HEK293T (cell line): ENCODE measurements at regions not wholly inside any gene's neighbourhood (a gene's known extent, or its start where the extent isn't known, plus 50 kb on each side); places are given as distances from the start of the nearest gene placed in this dataset.

ENCODE experiments used
- ARNT ChIP-seq: fragments of 450-650 bp; IDR thresholded peaks from 2 replicates; pipeline ENCODE4 v1.6.1; 2017; ENCODE audit warnings: mild to moderate bottlenecking
- BHLHE40 ChIP-seq: fragments of 450-650 bp; IDR thresholded peaks from 2 replicates; pipeline ENCODE4 v1.6.1; 2016; ENCODE audit warnings: mild to moderate bottlenecking, moderate library complexity, borderline replicate concordance
- CTBP1 ChIP-seq: fragments of 450-650 bp; IDR thresholded peaks from 2 replicates; pipeline ENCODE4 v1.6.1; 2016; ENCODE audit warnings: borderline replicate concordance
- ELF4 ChIP-seq: fragments of 450-650 bp; IDR thresholded peaks from 2 replicates; pipeline ENCODE4 v1.6.1; 2017; ENCODE audit warnings: antibody characterized with exemption
- FOXK2 ChIP-seq: fragments of 450-650 bp; IDR thresholded peaks from 2 replicates; pipeline ENCODE4 v1.6.1; 2016; ENCODE audit warnings: mild to moderate bottlenecking
- FOXM1 ChIP-seq: fragments of 450-650 bp; IDR thresholded peaks from 2 replicates; pipeline ENCODE4 v1.6.1; 2017; ENCODE audit warnings: mild to moderate bottlenecking, borderline replicate concordance
- HDGF ChIP-seq: fragments of 450-650 bp; IDR thresholded peaks from 2 replicates; pipeline ENCODE4 v1.6.1; 2017; ENCODE audit warnings: antibody characterized with exemption, borderline replicate concordance
- L3MBTL2 ChIP-seq: fragments of 450-650 bp; conservative IDR thresholded peaks from 2 replicates; pipeline ENCODE4 v1.6.1; 2016; ENCODE audit warnings: mild to moderate bottlenecking
- NFRKB ChIP-seq: fragments of 450-650 bp; IDR thresholded peaks from 2 replicates; pipeline ENCODE4 v1.6.1; 2016; ENCODE audit warnings: mild to moderate bottlenecking, moderate library complexity
- SP1 ChIP-seq: fragments of 450-650 bp; IDR thresholded peaks from 2 replicates; pipeline ENCODE4 v1.6.1; 2017
- SUZ12 ChIP-seq: fragments of 450-650 bp; IDR thresholded peaks from 2 replicates; pipeline ENCODE4 v1.6.1; 2016; ENCODE audit warnings: mild to moderate bottlenecking
- TARDBP ChIP-seq: fragments of 450-650 bp; IDR thresholded peaks from 2 replicates; pipeline ENCODE4 v1.6.1; 2016
- TF ChIP-seq, protein P1 (sequence below): fragments of 450-650 bp; IDR thresholded peaks from 2 replicates; pipeline ENCODE4 v1.6.1; 2016

DNA sequence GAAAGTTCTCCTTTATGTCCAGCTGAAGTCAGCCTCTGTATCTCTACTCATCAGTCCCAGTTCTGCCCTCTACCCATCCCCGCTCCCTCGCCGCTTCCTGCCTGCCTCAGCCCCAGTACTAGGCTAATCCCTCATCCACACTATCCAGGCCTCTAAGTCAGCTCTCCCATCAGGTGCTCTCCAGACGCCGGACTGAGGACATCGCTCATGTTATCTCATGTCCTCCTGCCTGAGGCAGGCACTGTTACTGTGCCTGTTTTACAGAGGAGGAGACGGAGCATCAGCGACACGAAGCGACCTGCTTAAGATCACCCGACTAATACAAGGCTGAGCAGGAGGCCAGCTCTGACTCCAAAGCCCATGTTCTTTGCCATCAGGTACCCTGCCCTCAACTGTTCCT is 57.3 kb upstream of the RUNX3 start:
- TF ChIP-seq HDGF (no peak), TARDBP (no peak), FOXM1 (no peak), L3MBTL2 (no peak), BHLHE40 (no peak), FOXK2 (no peak), SUZ12 (no peak), SP1 (no peak), NFRKB (no peak), CTBP1 (no peak), ELF4 (no peak), ARNT (no peak)
- TF ChIP-seq, protein P1, sequence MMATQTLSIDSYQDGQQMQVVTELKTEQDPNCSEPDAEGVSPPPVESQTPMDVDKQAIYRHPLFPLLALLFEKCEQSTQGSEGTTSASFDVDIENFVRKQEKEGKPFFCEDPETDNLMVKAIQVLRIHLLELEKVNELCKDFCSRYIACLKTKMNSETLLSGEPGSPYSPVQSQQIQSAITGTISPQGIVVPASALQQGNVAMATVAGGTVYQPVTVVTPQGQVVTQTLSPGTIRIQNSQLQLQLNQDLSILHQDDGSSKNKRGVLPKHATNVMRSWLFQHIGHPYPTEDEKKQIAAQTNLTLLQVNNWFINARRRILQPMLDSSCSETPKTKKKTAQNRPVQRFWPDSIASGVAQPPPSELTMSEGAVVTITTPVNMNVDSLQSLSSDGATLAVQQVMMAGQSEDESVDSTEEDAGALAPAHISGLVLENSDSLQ, result no peak
